ENCODE measurements at regions not wholly inside any gene's neighbourhood (a gene's known extent, or its start where the extent isn't known, plus 50 kb on each side); places are given as distances from the start of the nearest gene placed in this dataset.

GRCh38 chr16:50469744-50470321, 78.4 kb upstream of the NKD1 start:
- DNase-seq (ENCODE audit: low read depth in 2 of 2) = no peak

GRCh38 chr16:50469121-50469743, 79.0 kb upstream of the NKD1 start:
- no peak for DNase-seq (ENCODE audit: low read depth in 2 of 2)

GRCh38 chr16:50468749-50469078, 79.5 kb upstream of the NKD1 start:
- no peak for DNase-seq (ENCODE audit: low read depth in 2 of 2)

- no peak for DNase-seq (ENCODE audit: low read depth in 2 of 2)
Measured at GRCh38 chr16:50467943-50468748, 80.0 kb upstream of the NKD1 start.

- no peak for DNase-seq (ENCODE audit: low read depth in 2 of 2)
Measured at GRCh38 chr16:50467559-50467942, 80.6 kb upstream of the NKD1 start.

- no peak for DNase-seq (ENCODE audit: low read depth in 2 of 2)
Measured at GRCh38 chr16:50466170-50466569, 82.0 kb upstream of the NKD1 start.

- DNase-seq (ENCODE audit: low read depth in 2 of 2) = no peak
Measured at GRCh38 chr16:50464325-50465290, 83.6 kb upstream of the NKD1 start.

GRCh38 chr16:50463581-50464324, 84.4 kb upstream of the NKD1 start:
- no peak for DNase-seq (ENCODE audit: low read depth in 2 of 2)

GRCh38 chr16:50462793-50463507, 85.2 kb upstream of the NKD1 start:
- DNase-seq (ENCODE audit: low read depth in 2 of 2) = no peak

- no peak for DNase-seq (ENCODE audit: low read depth in 2 of 2)
Measured at GRCh38 chr16:50461400-50461760, 86.8 kb upstream of the NKD1 start.

- DNase-seq (ENCODE audit: low read depth in 2 of 2) = no peak
Measured at GRCh38 chr16:50460538-50461399, 87.4 kb upstream of the NKD1 start.

- DNase-seq (ENCODE audit: low read depth in 2 of 2) = no peak
Measured at GRCh38 chr16:50459496-50460080, 88.6 kb upstream of the NKD1 start.

GRCh38 chr16:50458667-50459495, 89.3 kb upstream of the NKD1 start:
- DNase-seq (ENCODE audit: low read depth in 2 of 2) = no peak

- DNase-seq (ENCODE audit: low read depth in 2 of 2) = no peak
Measured at GRCh38 chr16:50457979-50458491, 89.2 kb upstream of the BRD7 start.

GRCh38 chr16:50457423-50457822, 88.6 kb upstream of the BRD7 start:
- DNase-seq (ENCODE audit: low read depth in 2 of 2) = no peak

- DNase-seq (ENCODE audit: low read depth in 2 of 2) = no peak
Measured at GRCh38 chr16:50455288-50455845, 86.6 kb upstream of the BRD7 start.

GRCh38 chr16:50453446-50453845, 84.7 kb upstream of the BRD7 start:
- no peak for DNase-seq (ENCODE audit: low read depth in 2 of 2)

GRCh38 chr16:50451951-50452508, 83.2 kb upstream of the BRD7 start:
- DNase-seq (ENCODE audit: low read depth in 2 of 2) = no peak
